ENCODE measurements at regions not wholly inside any gene's neighbourhood (a gene's known extent, or its start where the extent isn't known, plus 50 kb on each side); places are given as distances from the start of the nearest gene placed in this dataset.

- Histone ChIP-seq H3K9me3 (no peaks in the 10 kb centered on the region), H3K27me3 (ENCODE audit: low read depth) (no peaks in the 10 kb centered on the region), H3K27ac (no peak overlapping the region), H3K36me3 (no peaks in the 10 kb centered on the region), H3K4me1 (no peaks in the 10 kb centered on the region), H3K4me3 (no peak overlapping the region)
- DNase-seq (no peak), ATAC-seq (no peak)
- TF ChIP-seq CTCF (IDR thresholded peaks at IDR 0.05): no peak
- intact Hi-C loops (cut with DNase I): no loop called here
Measured at GRCh38 chr9:20291201-20291600, 331.1 kb downstream of the MLLT3 start.

GRCh38 chr9:20290257-20290656, 332.0 kb downstream of the MLLT3 start:
- Histone ChIP-seq H3K4me3 (no peak overlapping the region), H3K4me1 (no peaks in the 10 kb centered on the region), H3K27ac (no peak overlapping the region), H3K27me3 (ENCODE audit: low read depth) (no peaks in the 10 kb centered on the region), H3K9me3 (no peaks in the 10 kb centered on the region), H3K36me3 (no peaks in the 10 kb centered on the region)
- ATAC-seq: no peak
- intact Hi-C loops (cut with DNase I): no loop called here
- no peak for TF ChIP-seq CTCF (IDR thresholded peaks at IDR 0.05)
- no peak for DNase-seq

GRCh38 chr9:20289423-20290010, 332.8 kb downstream of the MLLT3 start:
- intact Hi-C loops (cut with DNase I): no loop called here
- Histone ChIP-seq H3K4me1 (no peaks in the 10 kb centered on the region), H3K27ac (no peak overlapping the region)

GRCh38 chr9:20286969-20287368, 335.3 kb downstream of the MLLT3 start:
- Histone ChIP-seq H3K4me1 (no peaks in the 10 kb centered on the region), H3K9me3 (no peaks in the 10 kb centered on the region), H3K36me3 (no peaks in the 10 kb centered on the region), H3K27me3 (ENCODE audit: low read depth) (no peaks in the 10 kb centered on the region), H3K4me3 (no peak overlapping the region), H3K27ac (no peak overlapping the region)
- DNase-seq: no peak
- intact Hi-C loops (cut with DNase I): no loop called here
- no peak for TF ChIP-seq CTCF (IDR thresholded peaks at IDR 0.05)
- no peak for ATAC-seq

More at GRCh38 chr9:20289423-20290010, 332.8 kb downstream of the MLLT3 start:
- no peaks in the 10 kb centered on the region for H3K36me3 ChIP-seq
- DNase-seq (no peak), ATAC-seq (no peak)
- H3K27me3 ChIP-seq (ENCODE audit: low read depth): no peaks in the 10 kb centered on the region
- H3K9me3 ChIP-seq: no peaks in the 10 kb centered on the region
- TF ChIP-seq CTCF (IDR thresholded peaks at IDR 0.05): no peak
- H3K4me3 ChIP-seq: no peak overlapping the region

- Histone ChIP-seq H3K27ac (no peak overlapping the region), H3K4me3 (no peak overlapping the region), H3K27me3 (ENCODE audit: low read depth) (no peaks in the 10 kb centered on the region), H3K9me3 (no peaks in the 10 kb centered on the region), H3K36me3 (no peaks in the 10 kb centered on the region), H3K4me1 (no peaks in the 10 kb centered on the region)
- no peak for DNase-seq
- no peak for ATAC-seq
- no peak for TF ChIP-seq CTCF (IDR thresholded peaks at IDR 0.05)
- intact Hi-C loops (cut with DNase I): no loop called here
Measured at GRCh38 chr9:20286154-20286700, 336.1 kb downstream of the MLLT3 start.
